ENCODE measurements at regions not wholly inside any gene's neighbourhood (a gene's known extent, or its start where the extent isn't known, plus 50 kb on each side); places are given as distances from the start of the nearest gene placed in this dataset.

DNA sequence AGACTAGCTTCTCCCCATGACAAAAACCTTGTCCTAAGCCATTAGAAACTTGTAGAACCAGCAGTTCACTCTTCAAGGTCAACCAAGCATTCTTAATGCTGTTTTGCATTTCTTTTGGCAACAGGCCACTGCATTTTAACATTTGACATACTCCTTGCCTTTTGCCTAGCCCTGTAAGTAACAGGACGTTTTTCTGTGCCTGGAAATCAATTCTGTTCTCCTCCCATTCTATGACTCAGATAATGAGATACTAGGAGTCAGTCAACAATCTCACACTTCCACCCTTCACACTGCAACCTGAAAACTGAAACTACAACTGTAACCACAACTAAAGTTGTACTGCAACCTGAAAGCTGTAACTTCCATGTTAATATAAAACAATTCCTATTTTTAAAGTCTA, 268.7 kb downstream of the MZT1 start:
- TF ChIP-seq EGR1 (IDR thresholded peaks at IDR 0.05) (no peak), TAF1 (IDR thresholded peaks at IDR 0.05; ENCODE audit: low read depth) (no peak), NFIC (IDR thresholded peaks at IDR 0.05) (peak; percentile 45; the same call in 1 of the 2 replicates)
- TF ChIP-seq, protein P1, sequence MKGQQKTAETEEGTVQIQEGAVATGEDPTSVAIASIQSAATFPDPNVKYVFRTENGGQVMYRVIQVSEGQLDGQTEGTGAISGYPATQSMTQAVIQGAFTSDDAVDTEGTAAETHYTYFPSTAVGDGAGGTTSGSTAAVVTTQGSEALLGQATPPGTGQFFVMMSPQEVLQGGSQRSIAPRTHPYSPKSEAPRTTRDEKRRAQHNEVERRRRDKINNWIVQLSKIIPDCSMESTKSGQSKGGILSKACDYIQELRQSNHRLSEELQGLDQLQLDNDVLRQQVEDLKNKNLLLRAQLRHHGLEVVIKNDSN (IDR thresholded peaks at IDR 0.05): no peak

DNA sequence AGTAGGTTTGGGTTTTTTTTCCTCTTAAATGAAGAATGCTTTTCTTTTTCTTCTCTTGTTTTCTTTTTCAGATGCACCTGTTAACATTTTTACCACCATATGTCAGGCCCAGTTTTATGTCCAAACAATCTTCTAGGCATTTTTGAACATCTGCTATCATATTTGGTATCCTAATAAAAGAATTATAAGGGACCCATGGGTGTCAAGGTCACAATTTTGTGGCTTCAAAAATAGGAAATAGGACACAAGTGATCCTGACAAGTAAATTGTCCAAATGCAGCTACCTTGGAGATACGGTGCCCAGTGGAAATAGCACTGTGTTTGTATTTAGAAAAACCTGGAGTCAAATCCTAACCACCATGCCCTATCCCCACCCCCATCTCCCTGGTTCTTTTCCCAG, 270.3 kb downstream of the MZT1 start:
- TF ChIP-seq YY1 (IDR thresholded peaks at IDR 0.05; ENCODE audit: low read depth): no peak
- TF ChIP-seq, protein P2, sequence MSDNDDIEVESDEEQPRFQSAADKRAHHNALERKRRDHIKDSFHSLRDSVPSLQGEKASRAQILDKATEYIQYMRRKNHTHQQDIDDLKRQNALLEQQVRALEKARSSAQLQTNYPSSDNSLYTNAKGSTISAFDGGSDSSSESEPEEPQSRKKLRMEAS (IDR thresholded peaks at IDR 0.05): no peak
- no peak for TF ChIP-seq CREB1 (IDR thresholded peaks at IDR 0.05; ENCODE audit: low read depth)
- TF ChIP-seq FOXM1 (IDR thresholded peaks at IDR 0.05; ENCODE audit: borderline replicate concordance, low read depth): no peak

DNA sequence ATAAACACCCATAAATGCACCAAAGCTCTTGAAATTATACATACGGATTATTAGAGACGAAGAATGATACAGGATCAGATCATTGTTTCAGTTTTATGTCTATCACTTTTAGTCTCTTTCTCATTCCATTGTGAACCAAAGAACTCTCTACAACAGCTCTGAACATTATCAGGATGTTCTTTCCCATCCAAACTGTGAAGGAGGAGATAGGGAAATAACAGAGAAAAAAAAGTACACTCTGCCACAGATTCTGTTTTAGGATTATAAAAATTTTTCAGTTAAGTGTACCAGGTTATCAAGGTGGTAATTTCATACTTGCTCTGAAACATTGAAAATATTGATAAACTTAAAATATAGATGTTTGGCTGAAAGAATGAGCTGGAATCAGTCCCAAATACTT, 270.9 kb downstream of the MZT1 start:
- TF ChIP-seq TAF1 (IDR thresholded peaks at IDR 0.05; ENCODE audit: low read depth) (no peak), YY1 (IDR thresholded peaks at IDR 0.05; ENCODE audit: low read depth) (no peak), RAD21 (IDR thresholded peaks at IDR 0.05; ENCODE audit: low read depth) (no peak), CEBPB (IDR thresholded peaks at IDR 0.05) (no peak), TEAD4 (IDR thresholded peaks at IDR 0.05) (no peak), FOXM1 (IDR thresholded peaks at IDR 0.05; ENCODE audit: borderline replicate concordance, low read depth) (no peak), NFIC (IDR thresholded peaks at IDR 0.05) (no peak), CREB1 (IDR thresholded peaks at IDR 0.05; ENCODE audit: low read depth) (no peak), EP300 (IDR thresholded peaks at IDR 0.05; ENCODE audit: borderline replicate concordance) (no peak)
- TF ChIP-seq, protein P3, sequence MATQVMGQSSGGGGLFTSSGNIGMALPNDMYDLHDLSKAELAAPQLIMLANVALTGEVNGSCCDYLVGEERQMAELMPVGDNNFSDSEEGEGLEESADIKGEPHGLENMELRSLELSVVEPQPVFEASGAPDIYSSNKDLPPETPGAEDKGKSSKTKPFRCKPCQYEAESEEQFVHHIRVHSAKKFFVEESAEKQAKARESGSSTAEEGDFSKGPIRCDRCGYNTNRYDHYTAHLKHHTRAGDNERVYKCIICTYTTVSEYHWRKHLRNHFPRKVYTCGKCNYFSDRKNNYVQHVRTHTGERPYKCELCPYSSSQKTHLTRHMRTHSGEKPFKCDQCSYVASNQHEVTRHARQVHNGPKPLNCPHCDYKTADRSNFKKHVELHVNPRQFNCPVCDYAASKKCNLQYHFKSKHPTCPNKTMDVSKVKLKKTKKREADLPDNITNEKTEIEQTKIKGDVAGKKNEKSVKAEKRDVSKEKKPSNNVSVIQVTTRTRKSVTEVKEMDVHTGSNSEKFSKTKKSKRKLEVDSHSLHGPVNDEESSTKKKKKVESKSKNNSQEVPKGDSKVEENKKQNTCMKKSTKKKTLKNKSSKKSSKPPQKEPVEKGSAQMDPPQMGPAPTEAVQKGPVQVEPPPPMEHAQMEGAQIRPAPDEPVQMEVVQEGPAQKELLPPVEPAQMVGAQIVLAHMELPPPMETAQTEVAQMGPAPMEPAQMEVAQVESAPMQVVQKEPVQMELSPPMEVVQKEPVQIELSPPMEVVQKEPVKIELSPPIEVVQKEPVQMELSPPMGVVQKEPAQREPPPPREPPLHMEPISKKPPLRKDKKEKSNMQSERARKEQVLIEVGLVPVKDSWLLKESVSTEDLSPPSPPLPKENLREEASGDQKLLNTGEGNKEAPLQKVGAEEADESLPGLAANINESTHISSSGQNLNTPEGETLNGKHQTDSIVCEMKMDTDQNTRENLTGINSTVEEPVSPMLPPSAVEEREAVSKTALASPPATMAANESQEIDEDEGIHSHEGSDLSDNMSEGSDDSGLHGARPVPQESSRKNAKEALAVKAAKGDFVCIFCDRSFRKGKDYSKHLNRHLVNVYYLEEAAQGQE (IDR thresholded peaks at IDR 0.05; ENCODE audit: low read depth): no peak
- TF ChIP-seq, protein P2 (IDR thresholded peaks at IDR 0.05): no peak

DNA sequence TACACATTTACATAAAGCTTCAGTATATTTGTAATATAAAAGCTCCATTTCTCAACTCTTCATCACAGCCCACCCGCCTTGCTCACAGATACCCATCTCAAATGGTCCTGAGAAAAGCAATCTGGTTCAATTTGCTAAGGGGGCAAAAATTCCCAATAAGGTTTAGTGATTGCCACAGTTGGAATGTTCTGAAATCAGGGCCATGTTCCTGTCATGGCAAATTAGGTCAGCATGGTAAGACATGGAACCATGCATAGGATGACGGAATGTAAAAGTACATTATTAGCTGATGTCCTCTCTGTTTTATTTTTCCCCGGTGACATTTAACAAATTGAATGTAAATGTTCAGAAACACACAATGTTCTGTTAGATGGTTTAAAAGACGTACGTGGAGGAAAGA, 274.3 kb downstream of the MZT1 start:
- TF ChIP-seq CREB1 (IDR thresholded peaks at IDR 0.05; ENCODE audit: low read depth): no peak
- no peak for TF ChIP-seq TCF12 (IDR thresholded peaks at IDR 0.05; ENCODE audit: low read depth)
- no peak for TF ChIP-seq RAD21 (IDR thresholded peaks at IDR 0.05; ENCODE audit: low read depth)
- no peak for TF ChIP-seq TAF1 (IDR thresholded peaks at IDR 0.05; ENCODE audit: low read depth)
- TF ChIP-seq, protein P3 (IDR thresholded peaks at IDR 0.05; ENCODE audit: low read depth): no peak
- no peak for TF ChIP-seq TEAD4 (IDR thresholded peaks at IDR 0.05)
- no peak for TF ChIP-seq YY1 (IDR thresholded peaks at IDR 0.05; ENCODE audit: low read depth)
- TF ChIP-seq, protein P2 (IDR thresholded peaks at IDR 0.05): no peak
- TF ChIP-seq EGR1 (IDR thresholded peaks at IDR 0.05): no peak
- TF ChIP-seq, protein P1 (IDR thresholded peaks at IDR 0.05): no peak
- no peak for TF ChIP-seq CEBPB (IDR thresholded peaks at IDR 0.05)
- TF ChIP-seq FOXM1 (IDR thresholded peaks at IDR 0.05; ENCODE audit: borderline replicate concordance, low read depth): no peak
- no peak for TF ChIP-seq NFIC (IDR thresholded peaks at IDR 0.05)
- TF ChIP-seq EP300 (IDR thresholded peaks at IDR 0.05; ENCODE audit: borderline replicate concordance): no peak

DNA sequence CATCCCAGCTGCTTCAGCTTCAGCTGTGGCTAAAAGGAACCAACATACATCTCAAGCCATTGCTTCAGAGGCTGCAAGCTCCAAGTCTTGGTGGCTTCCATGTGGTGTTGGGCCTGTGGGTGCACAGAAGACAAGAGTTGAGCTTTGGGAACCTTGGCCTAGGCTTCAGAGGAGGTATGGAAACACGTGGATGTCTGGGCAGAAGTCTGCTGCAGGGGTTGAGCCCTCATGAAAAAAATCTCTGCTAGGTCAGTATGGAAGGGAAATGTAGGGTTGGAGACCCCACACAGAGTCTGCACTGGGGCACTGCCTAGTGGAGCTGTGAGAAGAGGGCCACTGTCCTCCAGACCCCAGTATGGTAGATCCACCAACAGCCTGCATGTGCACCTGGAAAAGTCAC, 279.3 kb downstream of the MZT1 start:
- no peak for TF ChIP-seq YY1 (IDR thresholded peaks at IDR 0.05; ENCODE audit: low read depth)
- TF ChIP-seq CREB1 (IDR thresholded peaks at IDR 0.05; ENCODE audit: low read depth): no peak
- TF ChIP-seq RAD21 (IDR thresholded peaks at IDR 0.05; ENCODE audit: low read depth): no peak
- TF ChIP-seq TAF1 (IDR thresholded peaks at IDR 0.05; ENCODE audit: low read depth): no peak
- no peak for TF ChIP-seq EP300 (IDR thresholded peaks at IDR 0.05; ENCODE audit: borderline replicate concordance)
- TF ChIP-seq, protein P3 (IDR thresholded peaks at IDR 0.05; ENCODE audit: low read depth): no peak
- no peak for TF ChIP-seq FOXM1 (IDR thresholded peaks at IDR 0.05; ENCODE audit: borderline replicate concordance, low read depth)
- no peak for TF ChIP-seq EGR1 (IDR thresholded peaks at IDR 0.05)
- no peak for TF ChIP-seq ZBTB7A (IDR thresholded peaks at IDR 0.05; ENCODE audit: low read depth)
- TF ChIP-seq CEBPB (IDR thresholded peaks at IDR 0.05): no peak
- TF ChIP-seq NFIC (IDR thresholded peaks at IDR 0.05): no peak
- no peak for TF ChIP-seq TEAD4 (IDR thresholded peaks at IDR 0.05)
- TF ChIP-seq, protein P1 (IDR thresholded peaks at IDR 0.05): no peak
- TF ChIP-seq, protein P2 (IDR thresholded peaks at IDR 0.05): no peak
- TF ChIP-seq TCF12 (IDR thresholded peaks at IDR 0.05; ENCODE audit: low read depth): no peak
